GM23338 (cell line): ENCODE measurements at regions not wholly inside any gene's neighbourhood (a gene's known extent, or its start where the extent isn't known, plus 50 kb on each side); places are given as distances from the start of the nearest gene placed in this dataset.

Experiments used
- ATAC-seq: fragments of 200-7000 bp; cut with Tn5 transposase; 3 replicates; pipeline ENCODE4 v1.9.1; 2020
- DNase-seq: peaks from one replicate; pipeline ENCODE4 v3.0.0-alpha.2; 2015; ENCODE audit warnings: low spot score
- H2AFZ ChIP-seq: fragments of 200-600 bp; sonication (generic); 2 replicates; pipeline ENCODE4 v1.8.0; 2016; ENCODE audit warnings: antibody characterized with exemption, mild to moderate bottlenecking, moderate library complexity
- H3F3A ChIP-seq: fragments of 200-600 bp; sonication (generic); replicated peaks from 2 replicates; pipeline ENCODE4 v1.8.0; 2017; ENCODE audit warnings: antibody characterized with exemption, mixed run types, low read depth
- H3K27ac ChIP-seq: fragments of 200-600 bp; sonication (generic); 2 replicates; pipeline ENCODE4 v1.6.1; 2016; ENCODE audit warnings: low read depth
- H3K27me3 ChIP-seq: fragments of 200-600 bp; sonication (generic); 2 replicates; pipeline ENCODE4 v1.8.0; 2016; ENCODE audit warnings: mild to moderate bottlenecking, mixed run types, moderate library complexity; ENCODE audit not compliant: insufficient read depth
- H3K36me3 ChIP-seq: fragments of 200-600 bp; sonication (generic); 2 replicates; pipeline ENCODE4 v1.8.0; 2016; ENCODE audit warnings: mild to moderate bottlenecking; ENCODE audit not compliant: insufficient read depth
- H3K4me1 ChIP-seq: fragments of 200-600 bp; sonication (generic); 2 replicates; pipeline ENCODE4 v1.8.0; 2016; ENCODE audit warnings: mild to moderate bottlenecking, moderate library complexity; ENCODE audit not compliant: insufficient read depth
- H3K4me2 ChIP-seq: fragments of 200-600 bp; sonication (generic); 2 replicates; pipeline ENCODE4 v1.7.1; 2017; ENCODE audit warnings: mixed run types
- H3K4me3 ChIP-seq: fragments of 200-600 bp; sonication (generic); 2 replicates; pipeline ENCODE4 v1.6.1; 2016; ENCODE audit warnings: mixed run types
- H3K79me2 ChIP-seq: fragments of 200-600 bp; sonication (generic); replicated peaks from 2 replicates; pipeline ENCODE4 v1.8.0; 2017; ENCODE audit warnings: mild to moderate bottlenecking; ENCODE audit not compliant: insufficient read depth
- H3K9me2 ChIP-seq: fragments of 200-600 bp; sonication (generic); 2 replicates; pipeline ENCODE4 v1.8.0; 2017; ENCODE audit not compliant: insufficient read depth
- H4K20me1 ChIP-seq: fragments of 200-600 bp; sonication (generic); replicated peaks from 2 replicates; pipeline ENCODE4 v1.8.0; 2017; ENCODE audit warnings: mild to moderate bottlenecking; ENCODE audit not compliant: insufficient read depth
- H3K27ac Mint-ChIP-seq: 2 replicates; pipeline ENCODE4 v1.8.0; 2020; ENCODE audit warnings: inconsistent platforms, mild to moderate bottlenecking, moderate library complexity, mixed read lengths
- H3K27me3 Mint-ChIP-seq: 3 replicates; pipeline ENCODE4 v1.8.0; 2022; ENCODE audit warnings: low read depth, mild to moderate bottlenecking, moderate library complexity, mixed read lengths, inconsistent platforms; ENCODE audit not compliant: insufficient read depth, poor library complexity
- H3K36me3 Mint-ChIP-seq: 3 replicates; pipeline ENCODE4 v1.8.0; 2021; ENCODE audit warnings: low read depth, mild to moderate bottlenecking, inconsistent platforms, moderate library complexity, mixed read lengths
- H3K4me1 Mint-ChIP-seq: 3 replicates; pipeline ENCODE4 v1.8.0; 2020; ENCODE audit warnings: mild to moderate bottlenecking, inconsistent platforms, mixed read lengths
- H3K4me3 Mint-ChIP-seq: 3 replicates; pipeline ENCODE4 v1.8.0; 2021; ENCODE audit warnings: moderate library complexity, mild to moderate bottlenecking, inconsistent platforms, mixed read lengths
- H3K9me3 Mint-ChIP-seq: 3 replicates; pipeline ENCODE4 v1.8.0; 2020; ENCODE audit warnings: moderate library complexity, mild to moderate bottlenecking, inconsistent platforms, mixed read lengths
- EZH2 ChIP-seq: fragments of 200-600 bp; sonication (generic); IDR thresholded peaks from one replicate; pipeline ENCODE4 v1.8.0; 2017; ENCODE audit warnings: antibody characterized with exemption, mild to moderate bottlenecking, low read depth; ENCODE audit not compliant: unreplicated experiment
- NANOG ChIP-seq: IDR thresholded peaks from 2 replicates; pipeline ENCODE4 v1.6.1; 2016; ENCODE audit warnings: antibody characterized with exemption, borderline replicate concordance
- ZNF114 ChIP-seq: fragments of 250-450 bp; sonication (Bioruptor Pico); IDR thresholded peaks from 2 replicates; pipeline ENCODE4 v1.5.0; 2020; ENCODE audit warnings: mild to moderate bottlenecking, moderate library complexity
- ZNF331 ChIP-seq: fragments of 250-450 bp; sonication (Bioruptor Pico); IDR thresholded peaks from 2 replicates; pipeline ENCODE4 v1.5.0; 2020; ENCODE audit warnings: low read depth, mild to moderate bottlenecking, moderate library complexity
- TF ChIP-seq, protein P1 (sequence below): fragments of 250-450 bp; sonication (Bioruptor Pico); IDR thresholded peaks from 2 replicates; pipeline ENCODE4 v1.5.0; 2020; ENCODE audit warnings: mild to moderate bottlenecking, moderate library complexity

DNA sequence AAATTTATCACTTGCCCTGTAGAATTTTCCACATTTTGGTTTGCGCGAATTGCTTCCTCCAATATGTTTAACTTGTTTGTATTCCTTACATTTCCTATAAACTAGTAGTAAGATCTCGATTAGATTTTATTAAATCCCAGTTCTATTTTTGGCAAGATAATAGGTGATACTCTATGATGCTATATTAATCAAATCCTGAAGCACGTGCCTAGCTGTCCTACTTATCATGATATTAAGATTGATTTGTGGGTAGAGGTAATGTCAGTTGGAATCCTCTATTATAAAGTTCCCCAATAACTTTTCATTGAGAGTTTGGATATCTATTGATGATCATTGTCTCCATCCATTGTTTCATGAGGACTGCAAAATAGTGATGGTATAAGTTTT, 82.8 kb upstream of the RIPOR2 start (continued):
- TF ChIP-seq, protein P1, sequence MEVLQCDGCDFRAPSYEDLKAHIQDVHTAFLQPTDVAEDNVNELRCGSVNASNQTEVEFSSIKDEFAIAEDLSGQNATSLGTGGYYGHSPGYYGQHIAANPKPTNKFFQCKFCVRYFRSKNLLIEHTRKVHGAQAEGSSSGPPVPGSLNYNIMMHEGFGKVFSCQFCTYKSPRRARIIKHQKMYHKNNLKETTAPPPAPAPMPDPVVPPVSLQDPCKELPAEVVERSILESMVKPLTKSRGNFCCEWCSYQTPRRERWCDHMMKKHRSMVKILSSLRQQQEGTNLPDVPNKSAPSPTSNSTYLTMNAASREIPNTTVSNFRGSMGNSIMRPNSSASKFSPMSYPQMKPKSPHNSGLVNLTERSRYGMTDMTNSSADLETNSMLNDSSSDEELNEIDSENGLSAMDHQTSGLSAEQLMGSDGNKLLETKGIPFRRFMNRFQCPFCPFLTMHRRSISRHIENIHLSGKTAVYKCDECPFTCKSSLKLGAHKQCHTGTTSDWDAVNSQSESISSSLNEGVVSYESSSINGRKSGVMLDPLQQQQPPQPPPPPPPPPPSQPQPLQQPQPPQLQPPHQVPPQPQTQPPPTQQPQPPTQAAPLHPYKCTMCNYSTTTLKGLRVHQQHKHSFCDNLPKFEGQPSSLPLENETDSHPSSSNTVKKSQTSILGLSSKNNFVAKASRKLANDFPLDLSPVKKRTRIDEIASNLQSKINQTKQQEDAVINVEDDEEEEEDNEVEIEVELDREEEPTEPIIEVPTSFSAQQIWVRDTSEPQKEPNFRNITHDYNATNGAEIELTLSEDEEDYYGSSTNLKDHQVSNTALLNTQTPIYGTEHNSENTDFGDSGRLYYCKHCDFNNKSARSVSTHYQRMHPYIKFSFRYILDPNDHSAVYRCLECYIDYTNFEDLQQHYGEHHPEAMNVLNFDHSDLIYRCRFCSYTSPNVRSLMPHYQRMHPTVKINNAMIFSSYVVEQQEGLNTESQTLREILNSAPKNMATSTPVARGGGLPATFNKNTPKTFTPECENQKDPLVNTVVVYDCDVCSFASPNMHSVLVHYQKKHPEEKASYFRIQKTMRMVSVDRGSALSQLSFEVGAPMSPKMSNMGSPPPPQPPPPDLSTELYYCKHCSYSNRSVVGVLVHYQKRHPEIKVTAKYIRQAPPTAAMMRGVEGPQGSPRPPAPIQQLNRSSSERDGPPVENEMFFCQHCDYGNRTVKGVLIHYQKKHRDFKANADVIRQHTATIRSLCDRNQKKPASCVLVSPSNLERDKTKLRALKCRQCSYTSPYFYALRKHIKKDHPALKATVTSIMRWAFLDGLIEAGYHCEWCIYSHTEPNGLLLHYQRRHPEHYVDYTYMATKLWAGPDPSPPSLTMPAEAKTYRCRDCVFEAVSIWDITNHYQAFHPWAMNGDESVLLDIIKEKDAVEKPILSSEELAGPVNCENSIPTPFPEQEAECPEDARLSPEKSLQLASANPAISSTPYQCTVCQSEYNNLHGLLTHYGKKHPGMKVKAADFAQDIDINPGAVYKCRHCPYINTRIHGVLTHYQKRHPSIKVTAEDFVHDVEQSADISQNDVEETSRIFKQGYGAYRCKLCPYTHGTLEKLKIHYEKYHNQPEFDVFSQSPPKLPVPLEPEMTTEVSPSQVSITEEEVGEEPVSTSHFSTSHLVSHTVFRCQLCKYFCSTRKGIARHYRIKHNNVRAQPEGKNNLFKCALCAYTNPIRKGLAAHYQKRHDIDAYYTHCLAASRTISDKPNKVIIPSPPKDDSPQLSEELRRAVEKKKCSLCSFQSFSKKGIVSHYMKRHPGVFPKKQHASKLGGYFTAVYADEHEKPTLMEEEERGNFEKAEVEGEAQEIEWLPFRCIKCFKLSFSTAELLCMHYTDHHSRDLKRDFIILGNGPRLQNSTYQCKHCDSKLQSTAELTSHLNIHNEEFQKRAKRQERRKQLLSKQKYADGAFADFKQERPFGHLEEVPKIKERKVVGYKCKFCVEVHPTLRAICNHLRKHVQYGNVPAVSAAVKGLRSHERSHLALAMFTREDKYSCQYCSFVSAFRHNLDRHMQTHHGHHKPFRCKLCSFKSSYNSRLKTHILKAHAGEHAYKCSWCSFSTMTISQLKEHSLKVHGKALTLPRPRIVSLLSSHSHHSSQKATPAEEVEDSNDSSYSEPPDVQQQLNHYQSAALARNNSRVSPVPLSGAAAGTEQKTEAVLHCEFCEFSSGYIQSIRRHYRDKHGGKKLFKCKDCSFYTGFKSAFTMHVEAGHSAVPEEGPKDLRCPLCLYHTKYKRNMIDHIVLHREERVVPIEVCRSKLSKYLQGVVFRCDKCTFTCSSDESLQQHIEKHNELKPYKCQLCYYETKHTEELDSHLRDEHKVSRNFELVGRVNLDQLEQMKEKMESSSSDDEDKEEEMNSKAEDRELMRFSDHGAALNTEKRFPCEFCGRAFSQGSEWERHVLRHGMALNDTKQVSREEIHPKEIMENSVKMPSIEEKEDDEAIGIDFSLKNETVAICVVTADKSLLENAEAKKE (CRISPR knock-in tag), result no peak
- TF ChIP-seq ZNF114 (CRISPR knock-in tag), result no peak

DNA sequence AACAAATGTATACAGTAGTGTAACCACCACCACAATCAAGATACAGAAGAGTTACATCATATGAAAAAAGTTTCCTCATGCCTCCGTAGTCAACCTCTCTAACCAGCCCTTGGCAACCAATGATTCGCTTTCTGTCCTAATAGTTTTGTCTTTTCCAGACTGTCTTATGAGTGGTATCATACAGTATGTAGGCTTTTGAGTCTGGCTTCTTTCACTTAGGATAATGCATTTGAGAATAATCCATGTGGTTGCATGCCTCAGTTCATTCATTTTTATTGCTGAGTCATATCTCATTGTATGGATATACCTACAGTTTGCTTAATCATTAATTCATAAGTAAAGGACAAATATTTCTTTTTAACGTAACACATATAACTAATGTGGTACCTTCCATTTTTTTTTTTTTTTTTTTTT, 86.4 kb upstream of the RIPOR2 start:
- Mint-ChIP-seq H3K4me1 (peaks cover 31% of the 10 kb centered on the region), H3K27me3 (peaks cover 2% of the 10 kb centered on the region), H3K4me3 (no peak overlapping the region), H3K27ac (no peak overlapping the region), H3K9me3 (no peaks in the 10 kb centered on the region), H3K36me3 (no peaks in the 10 kb centered on the region)
- no peaks in the 10 kb centered on the region; the same call in 1 of the 2 replicates for H3F3A ChIP-seq
- TF ChIP-seq ZNF114 (CRISPR knock-in tag), result no peak
- TF ChIP-seq NANOG, result no peak
- TF ChIP-seq EZH2, result no peak
- TF ChIP-seq ZNF331 (CRISPR knock-in tag), result no peak
- TF ChIP-seq, protein P1 (CRISPR knock-in tag), result no peak
- H3K4me3 ChIP-seq, result no peak overlapping the region
- peaks cover 35% of the 10 kb centered on the region for H3K4me1 ChIP-seq
- ATAC-seq (no peak), DNase-seq (no peak)
- no peaks in the 10 kb centered on the region for H3K27me3 ChIP-seq
- H3K27ac ChIP-seq, result no peak overlapping the region
- no peaks in the 10 kb centered on the region for H3K36me3 ChIP-seq
- H3K79me2 ChIP-seq, result no peaks in the 10 kb centered on the region
- no peaks in the 10 kb centered on the region for H4K20me1 ChIP-seq
- H2AFZ ChIP-seq, result no peak overlapping the region
- no peak overlapping the region for H3K4me2 ChIP-seq
- H3K9me2 ChIP-seq, result no peaks in the 10 kb centered on the region
